Amniotic epithelial cell (primary cell): ENCODE measurements at regions not wholly inside any gene's neighbourhood (a gene's known extent, or its start where the extent isn't known, plus 50 kb on each side); places are given as distances from the start of the nearest gene placed in this dataset.

Experiments
- DNase-seq: peaks from one replicate; pipeline ENCODE4 v3.0.0-alpha.2; 2010; ENCODE audit warnings: low read depth

GRCh38 chr15:70491201-70491621 is 272.1 kb downstream of the UACA start:
- peak; percentile 82 for DNase-seq

DNA sequence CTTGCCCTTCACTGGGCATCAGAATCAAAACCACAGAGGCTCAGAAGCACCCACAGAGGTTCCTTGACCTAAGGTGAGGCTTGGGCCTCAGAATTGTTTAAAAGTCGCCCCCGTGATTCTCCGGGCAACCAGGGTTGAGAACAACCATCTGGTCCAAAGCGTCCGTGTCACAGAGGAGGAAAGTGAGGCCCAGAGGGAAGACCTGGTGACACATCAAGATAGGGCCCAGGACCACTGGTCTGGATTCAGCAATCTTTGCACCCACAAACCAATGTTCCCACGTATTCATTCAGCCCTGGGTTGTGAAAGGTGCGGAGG is 272.6 kb downstream of the UACA start:
- DNase-seq, result no peak

DNA sequence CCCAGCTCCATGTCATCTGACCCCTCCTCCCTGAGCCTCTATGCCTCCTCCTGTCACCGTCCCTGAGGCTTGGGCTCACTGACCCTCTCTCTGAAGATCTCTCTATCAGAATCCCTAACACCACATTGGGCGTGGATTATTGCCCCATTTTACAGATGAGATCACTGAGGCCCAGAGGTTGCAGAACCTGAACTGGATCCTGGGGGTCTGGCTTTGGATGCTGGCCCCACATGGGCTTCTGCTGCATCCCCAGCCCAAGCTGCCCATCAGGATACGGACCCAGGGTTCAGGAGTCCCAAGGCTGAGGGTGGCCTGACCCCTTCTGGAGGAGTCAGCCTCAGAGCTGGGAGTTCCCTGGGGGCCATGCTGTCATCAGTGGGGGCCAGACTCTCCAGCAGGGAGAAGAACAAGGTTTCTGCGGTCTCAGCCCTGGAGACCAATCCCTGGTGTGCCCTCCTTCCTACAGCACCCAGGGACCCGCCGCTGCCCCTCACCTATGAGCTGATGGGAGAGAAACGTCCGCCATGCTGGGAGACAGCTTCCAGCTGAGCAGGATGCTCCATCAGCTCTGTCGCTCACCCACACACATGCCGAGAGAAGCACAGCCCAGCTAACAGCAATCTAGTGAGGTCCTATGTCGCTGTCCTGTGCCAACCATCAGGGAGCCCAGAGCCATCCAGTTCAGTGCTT is 273.1 kb downstream of the UACA start:
- DNase-seq, result no peak

DNA sequence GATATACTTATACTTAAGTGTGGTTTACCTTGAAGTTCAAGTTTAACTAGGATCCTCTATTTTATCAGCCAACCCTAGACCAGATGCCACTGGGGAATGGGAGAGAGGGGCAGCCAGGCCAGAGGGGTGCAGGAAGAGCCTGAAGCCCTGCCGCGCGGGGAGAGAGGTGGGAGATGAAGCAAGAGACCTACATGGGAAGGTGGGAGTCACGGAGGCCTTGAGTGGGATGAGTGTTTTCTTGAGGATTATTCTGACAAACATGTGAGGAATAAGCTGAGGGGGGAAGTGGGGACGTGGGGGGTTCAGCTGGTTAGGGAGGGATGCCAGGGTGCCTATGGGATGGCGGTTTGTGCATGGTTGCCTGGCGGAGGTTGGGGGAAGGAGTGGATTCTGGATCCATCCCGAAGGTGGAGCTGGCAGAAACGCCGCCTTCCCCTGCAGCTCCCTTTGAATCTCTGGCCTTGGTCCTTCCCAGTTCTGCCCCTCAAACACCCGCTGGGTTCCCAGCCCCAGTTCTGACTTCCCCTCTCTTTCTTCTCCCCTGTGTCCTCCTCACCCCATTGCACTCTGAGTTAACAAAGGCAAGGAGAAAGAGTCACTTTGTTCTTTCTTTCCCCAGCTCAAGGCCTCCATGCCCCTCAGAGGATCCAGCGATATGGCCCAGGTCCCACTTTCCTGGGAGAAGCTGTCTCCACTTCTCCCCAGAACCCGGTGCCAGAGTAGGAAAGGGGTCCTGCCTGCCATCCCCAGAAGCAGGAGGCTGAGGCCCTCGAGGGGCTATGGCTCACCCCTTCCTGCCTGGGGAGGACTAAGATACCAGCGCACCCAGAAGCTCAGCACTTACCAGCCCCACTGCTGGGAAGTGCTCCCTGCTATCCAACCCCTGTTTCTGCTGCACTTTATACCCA is 274.2 kb downstream of the UACA start:
- no peak for DNase-seq

DNA sequence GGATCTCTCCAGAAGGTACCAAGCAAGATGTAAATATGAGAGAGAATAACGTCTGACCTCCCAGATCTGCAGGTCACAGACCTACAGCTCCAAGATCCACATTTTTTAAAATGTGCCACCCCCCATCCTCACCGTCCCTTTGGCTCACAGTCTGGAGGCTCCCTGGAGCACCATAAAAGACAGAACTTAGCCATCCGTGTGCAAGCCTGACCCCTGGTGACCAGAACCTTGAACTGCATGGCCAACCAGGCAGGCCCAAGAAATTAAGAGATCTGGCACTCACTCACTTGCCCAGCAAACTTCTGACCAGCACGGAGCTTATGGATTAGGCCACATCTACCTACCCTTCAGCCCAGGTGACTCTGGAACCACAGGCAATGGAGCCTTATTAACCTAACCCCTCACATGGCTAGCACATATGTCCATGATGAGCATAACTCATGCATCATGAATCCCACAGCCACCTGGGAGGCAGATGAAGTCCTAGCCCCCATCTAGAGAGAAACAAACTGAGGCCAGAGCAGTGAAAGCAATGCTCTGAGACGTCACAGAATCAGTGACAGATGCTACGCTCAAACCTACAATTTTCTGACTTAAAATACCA is 275.3 kb downstream of the UACA start:
- peak; percentile 63 for DNase-seq

DNA sequence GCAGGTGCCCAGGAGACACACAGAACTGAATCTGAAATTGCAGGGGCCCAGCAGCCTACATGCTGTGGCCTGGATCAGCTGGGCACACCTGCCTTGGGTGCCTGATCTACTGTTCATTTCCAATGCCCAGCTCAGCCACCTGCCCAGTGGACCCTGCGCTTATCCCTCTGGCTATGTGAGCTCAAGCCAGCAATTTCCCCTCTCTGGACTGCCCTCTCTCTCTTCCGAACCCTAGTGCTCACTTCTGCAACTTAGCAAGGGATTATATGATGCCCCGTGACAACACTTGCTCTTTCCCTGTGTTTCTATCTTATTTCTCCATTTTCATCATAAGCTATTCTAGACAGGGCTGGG is 276.0 kb downstream of the UACA start:
- no peak for DNase-seq

DNA sequence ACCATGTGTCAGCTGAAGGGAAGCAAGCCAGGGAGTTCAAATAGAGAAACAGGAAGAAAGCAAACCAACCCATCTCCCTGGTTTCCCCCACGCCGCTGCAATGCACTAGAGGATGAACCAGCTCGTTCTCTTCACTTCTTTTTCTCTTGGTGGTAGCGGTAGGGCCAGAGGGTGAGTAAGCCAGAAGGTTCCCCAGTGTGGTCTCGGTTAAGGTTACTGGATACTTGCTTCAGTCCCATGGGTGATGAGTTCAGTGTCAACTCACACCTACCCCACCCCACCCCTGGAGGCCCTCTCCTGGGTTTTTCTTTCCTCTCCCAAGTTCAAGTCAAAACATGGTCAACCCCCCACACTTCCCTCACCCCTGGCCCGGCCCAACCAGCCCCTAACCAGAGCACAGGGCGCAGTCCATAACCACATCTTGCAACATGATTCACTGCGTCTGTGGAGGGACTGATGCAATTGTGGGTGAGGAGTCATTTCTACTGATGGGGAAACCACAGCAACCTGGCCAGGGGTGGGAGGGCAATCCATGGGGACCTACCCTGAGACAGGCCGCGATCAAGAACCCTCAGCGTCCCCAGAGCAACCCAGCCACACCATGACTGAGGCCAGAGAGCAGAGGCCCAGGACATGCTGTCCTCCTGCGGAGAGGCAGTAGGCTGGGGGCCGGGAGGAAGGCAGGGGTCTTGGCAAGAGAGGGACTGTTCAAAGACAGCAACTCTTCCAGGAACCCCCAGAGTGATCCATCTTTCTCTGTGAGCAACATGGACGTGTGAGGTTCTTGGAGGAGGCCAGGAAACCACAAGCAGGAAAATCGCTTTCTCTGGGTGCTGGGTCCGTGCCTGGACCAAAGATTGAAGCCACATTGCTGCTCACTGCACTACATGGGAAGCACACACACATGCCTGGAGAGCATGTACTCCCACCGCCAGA is 276.6 kb downstream of the UACA start:
- peak; percentile 98 for DNase-seq

DNA sequence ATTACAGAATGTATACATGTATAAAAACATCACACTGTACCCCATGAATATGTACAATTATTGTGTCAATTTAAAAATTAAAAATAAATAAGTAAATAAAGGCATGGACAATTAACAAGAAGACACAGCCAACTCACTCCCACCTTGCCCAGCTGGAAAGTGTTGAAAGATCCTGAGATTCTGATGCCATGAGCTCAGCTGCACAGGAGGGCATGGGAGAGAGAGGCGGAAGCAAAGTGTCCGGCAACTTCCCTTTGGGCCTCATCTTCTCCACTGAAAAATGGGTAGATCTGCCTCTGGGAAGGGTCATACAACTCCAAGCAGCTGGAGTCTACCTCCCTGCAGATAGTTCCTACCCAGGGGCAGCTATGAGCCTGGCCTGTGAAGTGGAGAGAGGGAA is 277.3 kb downstream of the UACA start:
- DNase-seq, result peak; percentile 36

- no peak for DNase-seq
Observed at GRCh38 chr15:70484993-70485392, 278.4 kb downstream of the UACA start.

DNA sequence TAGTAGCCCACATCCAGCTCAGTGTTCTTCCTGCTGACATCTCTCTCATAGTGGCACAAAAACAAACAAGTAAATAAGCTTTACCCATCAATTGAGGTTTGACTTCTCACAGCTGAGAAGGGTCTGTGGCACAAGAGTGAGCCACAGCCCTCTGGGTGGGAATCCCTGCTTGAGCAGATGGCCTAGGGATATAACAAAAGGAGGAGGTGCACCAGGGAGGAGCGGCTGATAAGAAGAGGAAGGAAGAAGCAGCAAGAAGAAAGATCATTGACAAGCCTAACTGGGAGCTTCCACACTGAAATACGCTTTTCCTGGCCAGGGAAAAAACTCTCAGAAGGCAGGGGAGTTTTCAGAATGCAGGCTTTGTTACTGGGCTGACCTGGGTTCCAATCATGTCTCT is 279.8 kb downstream of the UACA start:
- DNase-seq, result no peak

GRCh38 chr15:70480196-70480856 is 283.0 kb downstream of the UACA start:
- DNase-seq, result peak; percentile 35

- DNase-seq, result no peak
Observed at GRCh38 chr15:70479785-70480184, 283.6 kb downstream of the UACA start.

DNA sequence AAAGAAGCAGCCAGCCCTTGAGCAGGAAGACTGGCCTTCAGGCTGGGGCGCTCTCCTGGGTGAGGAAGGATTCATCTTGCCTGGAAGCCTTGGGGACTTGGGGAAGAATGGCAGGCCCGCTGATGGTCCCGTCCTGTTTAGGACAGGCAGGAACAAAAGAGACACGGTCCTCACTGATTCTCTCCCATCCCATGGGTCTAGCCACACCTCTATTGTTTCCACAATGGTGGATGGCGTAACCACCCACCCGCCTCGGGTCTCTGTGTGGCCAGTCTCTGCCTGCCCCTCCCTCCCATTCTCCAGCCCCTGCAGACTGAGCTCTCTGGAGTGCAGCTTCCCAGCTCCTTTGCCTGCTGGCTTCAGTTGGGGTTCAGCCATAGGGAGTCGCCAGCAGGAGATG is 284.3 kb downstream of the UACA start:
- no peak for DNase-seq

- DNase-seq, result no peak
Observed at GRCh38 chr15:70478251-70478990, 284.9 kb downstream of the UACA start.

DNA sequence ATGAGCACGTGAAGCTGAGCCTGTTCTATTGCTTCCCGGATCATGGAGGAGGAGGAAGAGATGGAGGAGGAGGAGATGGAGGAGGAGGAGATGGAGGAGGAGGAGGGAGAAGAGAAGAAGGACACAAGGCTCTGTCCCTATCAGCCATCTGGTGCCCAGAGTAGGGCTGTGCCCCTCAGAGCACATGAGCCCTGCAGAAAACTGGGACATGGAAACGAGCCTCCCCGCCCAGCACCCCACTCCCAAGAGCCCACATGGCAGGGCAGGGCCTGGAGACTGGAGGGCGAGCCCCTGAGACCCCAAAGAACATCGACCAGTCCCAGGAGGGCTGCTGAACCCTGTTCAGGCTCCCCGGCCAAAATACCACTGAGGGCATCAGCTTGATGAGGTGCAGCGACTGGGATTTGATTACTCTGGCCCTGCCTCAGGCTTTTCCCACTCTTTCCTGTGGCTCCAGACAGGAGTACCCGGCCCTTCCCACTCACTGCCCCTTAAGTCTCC is 285.6 kb downstream of the UACA start:
- DNase-seq, result no peak

- DNase-seq, result no peak
Observed at GRCh38 chr15:70476441-70476840, 286.9 kb downstream of the UACA start.

DNA sequence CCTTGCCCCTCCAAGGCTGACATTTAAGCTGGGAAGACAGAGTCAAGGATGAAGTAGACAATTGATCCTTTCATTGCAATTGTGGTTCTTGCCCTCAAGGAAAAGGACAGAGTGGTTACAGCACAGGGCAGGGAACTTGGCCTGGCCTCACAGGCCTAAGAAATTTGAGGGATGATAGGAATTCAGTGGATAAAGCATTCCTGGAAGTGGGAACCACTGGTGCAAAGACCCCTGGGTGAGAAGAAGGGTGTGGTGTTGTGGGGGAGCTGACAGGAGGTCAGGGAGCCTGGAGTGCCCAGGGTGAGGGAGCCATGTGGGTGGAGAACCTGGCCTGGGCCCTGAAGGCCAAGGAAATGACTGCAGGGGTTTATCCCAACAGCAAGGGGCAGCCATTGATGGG is 287.4 kb downstream of the UACA start:
- DNase-seq, result no peak

DNA sequence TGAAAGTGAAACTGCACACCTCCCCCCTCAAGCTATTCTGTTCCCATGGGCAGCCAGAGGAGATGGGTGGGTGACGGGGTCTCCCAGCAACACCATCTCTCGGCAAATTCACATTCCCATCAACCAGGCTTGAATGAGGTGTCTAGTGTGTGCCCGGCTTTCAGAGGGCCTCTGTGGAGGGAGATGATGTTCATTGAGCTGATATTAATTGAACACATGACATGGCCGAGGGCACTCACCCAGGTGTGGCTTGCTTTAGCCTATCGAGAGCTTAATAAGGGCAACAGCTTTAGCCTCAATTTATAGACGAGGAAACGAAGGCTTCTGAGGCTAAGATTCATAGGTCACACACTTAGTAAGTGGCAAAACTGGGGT is 288.0 kb downstream of the UACA start:
- no peak for DNase-seq

DNA sequence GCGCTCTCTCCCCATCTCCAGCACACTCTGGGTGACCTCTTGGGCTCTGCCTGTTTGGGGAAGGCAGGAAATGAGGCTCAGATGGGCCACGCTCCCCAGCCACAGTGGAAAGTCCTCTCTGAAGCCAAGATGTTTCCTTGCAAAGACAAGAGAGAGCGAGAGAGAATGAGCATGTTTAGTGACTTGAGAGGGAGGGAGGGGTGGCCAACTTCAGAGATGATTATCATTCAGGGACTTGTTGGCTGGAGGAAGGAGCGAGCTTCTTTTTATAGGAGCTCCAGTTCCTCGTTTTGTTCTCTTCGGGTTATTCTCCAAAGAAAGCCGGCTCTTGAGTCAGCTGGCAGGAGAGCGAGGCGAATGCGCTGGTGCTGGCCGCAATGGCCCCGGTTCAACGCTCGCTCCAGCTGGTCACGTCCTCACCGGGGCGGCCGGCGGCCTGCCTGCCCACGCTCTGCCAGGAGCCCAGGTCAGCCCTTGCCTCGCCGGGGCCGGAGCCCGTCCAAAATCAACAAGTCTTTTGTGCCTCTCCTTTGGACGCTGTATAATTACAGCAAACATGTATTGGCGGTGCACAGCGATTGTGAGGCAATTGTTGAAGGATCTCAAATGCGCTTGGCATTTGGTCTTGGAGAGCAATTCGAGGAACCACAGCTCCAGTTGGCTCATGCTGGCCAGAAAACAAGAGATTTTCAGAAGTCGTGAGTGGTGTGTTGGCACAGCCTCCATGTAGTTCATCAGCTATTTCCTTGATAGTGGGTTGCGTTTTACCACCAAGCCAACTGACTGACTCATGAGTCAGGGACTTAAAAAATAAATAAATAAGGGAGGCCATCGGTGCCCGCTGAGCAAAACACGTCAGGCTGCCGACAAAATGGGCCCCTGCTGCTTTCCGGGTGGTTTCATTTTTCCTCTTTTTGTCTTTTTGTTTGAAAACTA is 288.6 kb downstream of the UACA start:
- DNase-seq, result peak; percentile 99
